LNCaP clone FGC (cell line): ENCODE measurements at regions not wholly inside any gene's neighbourhood (a gene's known extent, or its start where the extent isn't known, plus 50 kb on each side); places are given as distances from the start of the nearest gene placed in this dataset.

Experiments used
- DNase-seq: peaks from one replicate; pipeline ENCODE4 v3.0.0-alpha.2; 2011; ENCODE audit warnings: low read depth
- H3K4me3 ChIP-seq: 2 replicates; pipeline ENCODE4 v1.5.1; 2011; ENCODE audit warnings: mild to moderate bottlenecking, low read depth, low read length, control low read depth
- CTCF ChIP-seq: IDR thresholded peaks from 2 replicates; pipeline ENCODE4 v1.5.1; 2012; ENCODE audit warnings: mild to moderate bottlenecking; ENCODE audit not compliant: control insufficient read depth, insufficient read depth; ENCODE audit errors: extremely low read depth

- TF ChIP-seq CTCF, result peak; percentile 87
- DNase-seq, result peak; percentile 33
- H3K4me3 ChIP-seq, result no peak overlapping the region
Measured at GRCh38 chr1:14113841-14114567, 414.0 kb downstream of the PRDM2 start.

- no peak overlapping the region for H3K4me3 ChIP-seq
- TF ChIP-seq CTCF, result no peak
- DNase-seq, result no peak
Measured at GRCh38 chr1:14115976-14116375, 416.0 kb downstream of the PRDM2 start.

- DNase-seq, result no peak
- no peak for TF ChIP-seq CTCF
- H3K4me3 ChIP-seq, result no peak overlapping the region
Measured at GRCh38 chr1:14117700-14118099, 417.7 kb downstream of the PRDM2 start.

- DNase-seq, result no peak
- H3K4me3 ChIP-seq, result no peak overlapping the region
- TF ChIP-seq CTCF, result no peak
Measured at GRCh38 chr1:14118691-14119485, 418.9 kb downstream of the PRDM2 start.

GRCh38 chr1:14120895-14121294 is 420.9 kb downstream of the PRDM2 start:
- DNase-seq, result no peak
- no peak for TF ChIP-seq CTCF
- H3K4me3 ChIP-seq, result no peak overlapping the region

GRCh38 chr1:14128096-14128495 is 428.1 kb downstream of the PRDM2 start:
- DNase-seq, result no peak
- no peak overlapping the region for H3K4me3 ChIP-seq
- TF ChIP-seq CTCF, result no peak

GRCh38 chr1:14129009-14129408 is 429.0 kb downstream of the PRDM2 start:
- TF ChIP-seq CTCF, result no peak
- DNase-seq, result no peak
- H3K4me3 ChIP-seq, result no peak overlapping the region
